ENCODE measurements at regions not wholly inside any gene's neighbourhood (a gene's known extent, or its start where the extent isn't known, plus 50 kb on each side); places are given as distances from the start of the nearest gene placed in this dataset.

GRCh38 chr14:22399776-22400175 is 189.2 kb downstream of the DAD1 start:
- ATAC-seq (no peak), FAIRE-seq (no peak), DNase-seq (ENCODE audit: low read depth, low spot score) (no peak)
- Histone ChIP-seq H3K27me3 (replicated peaks in 1 of 2; ENCODE audit: control insufficient read depth in 2 of 2, insufficient read depth in 2 of 2, low read length in 1 of 2) (peaks cover 0 to 2% of the 10 kb centered on the region in 2 experiments; a peak in 2 of 4 replicates), H3K4me2 (ENCODE audit: control insufficient read depth, insufficient read depth) (no peak overlapping the region), H3K27ac (ENCODE audit: control insufficient read depth, insufficient read depth) (no peak overlapping the region), H2AFZ (ENCODE audit: control insufficient read depth, low read depth, low read length) (no peak overlapping the region), H3K9me3 (replicated peaks; ENCODE audit: control insufficient read depth, insufficient read depth, low read length) (no peaks in the 10 kb centered on the region), H4K20me1 (ENCODE audit: control insufficient read depth, insufficient read depth) (no peaks in the 10 kb centered on the region), H3K4me3 (no peak overlapping the region), H3K36me3 (ENCODE audit: control insufficient read depth in 2 of 2, insufficient read depth in 2 of 2, low read length in 1 of 2) (no peaks in the 10 kb centered on the region), H3K4me1 (ENCODE audit: control insufficient read depth, insufficient read depth, low read length) (no peaks in the 10 kb centered on the region), H3K79me2 (ENCODE audit: control insufficient read depth, insufficient read depth, low read length) (no peaks in the 10 kb centered on the region), H3K9ac (ENCODE audit: control insufficient read depth, insufficient read depth, low read length) (no peak overlapping the region)
- POLR2A ChIA-PET: no interaction called here
- intact Hi-C loops (cut with micrococcal nuclease; ENCODE audit: unreplicated experiment) (no loop called here), in situ Hi-C loops (cut with MboI) (no loop called here)
- no peak for TF ChIP-seq TCF3 (IDR thresholded peaks at IDR 0.05; ENCODE audit: borderline replicate concordance, insufficient read depth, low read depth, low read length)
- TF ChIP-seq STAT3 (IDR thresholded peaks at IDR 0.05; ENCODE audit: low read depth, low read length): no peak
- TF ChIP-seq TARDBP (IDR thresholded peaks at IDR 0.05; ENCODE audit: borderline replicate concordance): no peak
- no peak for TF ChIP-seq HDAC6 (IDR thresholded peaks at IDR 0.05; ENCODE audit: unreplicated experiment)
- TF ChIP-seq NRF1 (conservative IDR thresholded peaks at IDR 0.05; ENCODE audit: low read depth, low read length): no peak
- TF ChIP-seq NFIC (IDR thresholded peaks at IDR 0.05; ENCODE audit: low read depth, low read length): no peak
- no peak for TF ChIP-seq MTA3 (IDR thresholded peaks at IDR 0.05; ENCODE audit: borderline replicate concordance, low read length)
- no peak for TF ChIP-seq RAD21 (IDR thresholded peaks at IDR 0.05; ENCODE audit: insufficient read depth, low read depth, low read length)
- no peak for TF ChIP-seq GABPA (IDR thresholded peaks at IDR 0.05; ENCODE audit: low read depth)
- no peak for TF ChIP-seq CHD2 (IDR thresholded peaks at IDR 0.05; ENCODE audit: borderline replicate concordance, low read depth, low read length)
- no peak for TF ChIP-seq PRDM15 (CRISPR knock-in tag; IDR thresholded peaks at IDR 0.05)
- TF ChIP-seq CREM (IDR thresholded peaks at IDR 0.05; ENCODE audit: low read depth): no peak
- no peak for TF ChIP-seq TAF1 (IDR thresholded peaks at IDR 0.05; ENCODE audit: borderline replicate concordance, low read depth, low read length)
- TF ChIP-seq ATF2 (IDR thresholded peaks at IDR 0.05; ENCODE audit: low read length): no peak
- TF ChIP-seq PML (IDR thresholded peaks at IDR 0.05; ENCODE audit: low read length): no peak
- TF ChIP-seq NFXL1 (IDR thresholded peaks at IDR 0.05; ENCODE audit: borderline replicate concordance): no peak
- TF ChIP-seq GATAD2B (conservative IDR thresholded peaks at IDR 0.05; ENCODE audit: low read depth): no peak
- TF ChIP-seq MAX (IDR thresholded peaks at IDR 0.05; ENCODE audit: low read depth, low read length): no peak
- TF ChIP-seq CBX5 (IDR thresholded peaks at IDR 0.05; ENCODE audit: low read depth): no peak
- RAD21 ChIA-PET (ENCODE audit: unreplicated experiment): interaction anchor here (2.3 kb wide), 1 partner anchor 72 kb away, joined by 6 read pairs; no protein-coding TSS in a partner anchor
- SMC1A ChIA-PET (ENCODE audit: uncharacterized antibody, unreplicated experiment): interaction anchor here (0.7 to 22.6 kb wide), 7 partner anchors 9 to 80 kb away, joined by 3 to 912 read pairs (median 4); no protein-coding TSS in a partner anchor
- CTCF ChIA-PET: interaction anchor here (1.0 to 6.2 kb wide), 6 partner anchors 10 to 72 kb away, joined by 3 to 35 read pairs (median 6); no protein-coding TSS in a partner anchor
- WGBS (ENCODE audit: insufficient coverage, insufficient replicate concordance, low lambda C conversion rate, missing lambda C conversion rate): 50% methylated on average over 2 of the region's 2 CpGs
- BruUV-seq (replicated peaks): no TSS peak
